Left lung (tissue), 4 donors: ENCODE measurements at regions not wholly inside any gene's neighbourhood (a gene's known extent, or its start where the extent isn't known, plus 50 kb on each side); places are given as distances from the start of the nearest gene placed in this dataset.

ENCODE experiments used
- ATAC-seq: fragments of 200-7000 bp; cut with Tn5 transposase; one replicate; pipeline ENCODE4 v1.9.1; 2020; ENCODE audit warnings: moderate library complexity
- DNase-seq, 4 donors: peaks; one replicate each; pipeline ENCODE4 v3.0.0-alpha.2; 2013 to 2020
- H3K27ac ChIP-seq, 2 donors: fragments of 200-600 bp; sonication (generic) in 1 of 2; one replicate each; pipeline versions ENCODE4 v1.5.0 to v1.8.0; 2020 to 2021
- H3K27me3 ChIP-seq, 2 donors: fragments of 200-600 bp; sonication (generic) in 1 of 2; one replicate each; pipeline versions ENCODE4 v1.5.0 to v1.8.0; 2020 to 2021
- H3K36me3 ChIP-seq, 2 donors: fragments of 200-600 bp; sonication (generic) in 1 of 2; one replicate each; pipeline versions ENCODE4 v1.5.0 to v1.8.0; 2020 to 2021
- H3K4me1 ChIP-seq, 2 donors: fragments of 200-600 bp; one replicate each; pipeline ENCODE4 v1.8.0; 2021
- H3K4me3 ChIP-seq, 2 donors: fragments of 200-600 bp; sonication (generic) in 1 of 2; one replicate each; pipeline versions ENCODE4 v1.5.0 to v1.8.0; 2020 to 2021; ENCODE audit warnings: mild to moderate bottlenecking in 1 of 2
- H3K9me3 ChIP-seq, 2 donors: fragments of 200-600 bp; sonication (generic) in 1 of 2; one replicate each; pipeline versions ENCODE4 v1.5.0 to v1.8.0; 2020 to 2021
- intact Hi-C, 2 donors: fragments of 100-400 bp; cut with DNase I; formaldehyde crosslinking; loops; one replicate each; pipeline versions ENCODE4 v1.11.2 to v1.14.2; 2022
- TF ChIP-seq, protein P1 (sequence below), 2 donors: fragments of 200-600 bp; sonication (generic) in 1 of 2; IDR thresholded peaks; one replicate each; pipeline versions ENCODE4 v1.5.0 to v1.8.0; 2021; ENCODE audit warnings: antibody characterized with exemption in 2 of 2
- donor health status: DM: no; HTN: yes; CAD: no.
- donor health status: DM: no; HTN: no; CAD: no.

- Histone ChIP-seq H3K4me3 (no peak overlapping the region), H3K27ac (no peak overlapping the region), H3K36me3 (no peaks in the 10 kb centered on the region), H3K27me3 (no peaks in the 10 kb centered on the region), H3K9me3 (no peaks in the 10 kb centered on the region), H3K4me1 (no peaks in the 10 kb centered on the region)
- DNase-seq, result no peak
- intact Hi-C loops, result no loop called here
- no peak for ATAC-seq
- TF ChIP-seq, protein P1, sequence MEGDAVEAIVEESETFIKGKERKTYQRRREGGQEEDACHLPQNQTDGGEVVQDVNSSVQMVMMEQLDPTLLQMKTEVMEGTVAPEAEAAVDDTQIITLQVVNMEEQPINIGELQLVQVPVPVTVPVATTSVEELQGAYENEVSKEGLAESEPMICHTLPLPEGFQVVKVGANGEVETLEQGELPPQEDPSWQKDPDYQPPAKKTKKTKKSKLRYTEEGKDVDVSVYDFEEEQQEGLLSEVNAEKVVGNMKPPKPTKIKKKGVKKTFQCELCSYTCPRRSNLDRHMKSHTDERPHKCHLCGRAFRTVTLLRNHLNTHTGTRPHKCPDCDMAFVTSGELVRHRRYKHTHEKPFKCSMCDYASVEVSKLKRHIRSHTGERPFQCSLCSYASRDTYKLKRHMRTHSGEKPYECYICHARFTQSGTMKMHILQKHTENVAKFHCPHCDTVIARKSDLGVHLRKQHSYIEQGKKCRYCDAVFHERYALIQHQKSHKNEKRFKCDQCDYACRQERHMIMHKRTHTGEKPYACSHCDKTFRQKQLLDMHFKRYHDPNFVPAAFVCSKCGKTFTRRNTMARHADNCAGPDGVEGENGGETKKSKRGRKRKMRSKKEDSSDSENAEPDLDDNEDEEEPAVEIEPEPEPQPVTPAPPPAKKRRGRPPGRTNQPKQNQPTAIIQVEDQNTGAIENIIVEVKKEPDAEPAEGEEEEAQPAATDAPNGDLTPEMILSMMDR (IDR thresholded peaks at IDR 0.05), result no peak
These were observed 140.4 kb upstream of the TAB2 start for GRCh38 chr6:149176971-149177667.

GRCh38 chr6:149179431-149179830, 138.1 kb upstream of the TAB2 start:
- H3K4me3 ChIP-seq, result no peak overlapping the region
- no peaks in the 10 kb centered on the region for H3K4me1 ChIP-seq
- intact Hi-C loops, result no loop called here
- TF ChIP-seq, protein P1 (IDR thresholded peaks at IDR 0.05), result no peak
- H3K36me3 ChIP-seq, result no peaks in the 10 kb centered on the region
- no peak for ATAC-seq
- no peaks in the 10 kb centered on the region for H3K27me3 ChIP-seq
- H3K9me3 ChIP-seq, result peaks cover 0 to 2% of the 10 kb centered on the region in 2 donors
- no peak for DNase-seq
- no peak overlapping the region for H3K27ac ChIP-seq

- intact Hi-C loops, result no loop called here
- no peak overlapping the region for H3K27ac ChIP-seq
- ATAC-seq, result no peak
These were observed 136.2 kb upstream of the TAB2 start for GRCh38 chr6:149181304-149181703.

DNA sequence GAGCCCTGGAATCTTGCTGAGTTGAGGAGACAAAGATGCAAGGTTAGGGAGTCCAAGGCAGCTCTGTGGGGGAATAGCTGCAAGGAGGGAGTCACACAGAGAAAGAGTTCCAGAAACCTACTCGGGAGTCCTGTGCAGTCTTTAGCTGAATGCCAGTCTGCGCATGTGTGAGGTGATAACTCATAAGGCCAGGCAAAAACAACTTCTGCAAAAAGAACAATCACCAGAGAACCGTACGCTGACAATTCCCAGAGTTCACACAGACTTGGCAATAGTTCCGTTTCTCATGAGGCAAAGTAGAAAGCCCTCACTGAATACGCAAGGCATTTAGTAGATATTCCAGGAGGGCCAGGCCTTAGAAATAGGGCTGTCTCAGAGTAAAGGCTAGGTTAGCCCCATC, 135.2 kb upstream of the TAB2 start:
- Histone ChIP-seq H3K9me3 (peaks cover 0 to 5% of the 10 kb centered on the region in 2 donors), H3K27me3 (no peaks in the 10 kb centered on the region), H3K4me3 (no peak overlapping the region), H3K4me1 (no peaks in the 10 kb centered on the region), H3K27ac (no peak overlapping the region), H3K36me3 (no peaks in the 10 kb centered on the region)
- ATAC-seq (no peak), DNase-seq (no peak)
- intact Hi-C loops, result no loop called here
- TF ChIP-seq, protein P1 (IDR thresholded peaks at IDR 0.05), result no peak

More at GRCh38 chr6:149181304-149181703, 136.2 kb upstream of the TAB2 start:
- TF ChIP-seq, protein P1 (IDR thresholded peaks at IDR 0.05), result no peak
- no peaks in the 10 kb centered on the region for H3K36me3 ChIP-seq
- no peak overlapping the region for H3K4me3 ChIP-seq
- no peaks in the 10 kb centered on the region for H3K4me1 ChIP-seq
- no peaks in the 10 kb centered on the region for H3K27me3 ChIP-seq
- peaks cover 0 to 5% of the 10 kb centered on the region in 2 donors for H3K9me3 ChIP-seq
- DNase-seq, result no peak

DNA sequence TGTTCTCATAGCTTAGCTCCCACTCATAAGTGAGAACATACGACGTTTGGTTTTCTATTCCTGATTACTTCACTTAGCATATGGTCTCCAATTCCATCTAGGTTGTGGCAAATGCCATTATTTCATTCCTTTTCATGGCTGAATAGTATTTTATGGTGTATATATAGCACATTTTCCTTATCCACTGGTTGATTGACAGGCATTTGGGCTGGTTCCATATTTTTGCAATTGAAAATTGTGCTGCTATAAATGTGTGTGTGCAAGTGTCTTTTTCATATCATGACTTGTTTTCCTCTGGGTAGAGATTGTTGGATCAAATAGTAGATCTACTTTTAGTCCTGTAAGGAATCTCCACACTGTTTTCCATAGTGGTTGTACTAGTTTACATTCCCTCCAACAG, 133.0 kb upstream of the TAB2 start:
- intact Hi-C loops, result no loop called here
- Histone ChIP-seq H3K27ac (no peak overlapping the region), H3K4me1 (no peaks in the 10 kb centered on the region), H3K27me3 (no peaks in the 10 kb centered on the region), H3K36me3 (no peaks in the 10 kb centered on the region), H3K9me3 (peaks cover 0 to 5% of the 10 kb centered on the region in 2 donors), H3K4me3 (no peak overlapping the region)
- TF ChIP-seq, protein P1 (IDR thresholded peaks at IDR 0.05), result no peak
- no peak for ATAC-seq
- no peak for DNase-seq
